ENCODE measurements at regions not wholly inside any gene's neighbourhood (a gene's known extent, or its start where the extent isn't known, plus 50 kb on each side); places are given as distances from the start of the nearest gene placed in this dataset.

DNA sequence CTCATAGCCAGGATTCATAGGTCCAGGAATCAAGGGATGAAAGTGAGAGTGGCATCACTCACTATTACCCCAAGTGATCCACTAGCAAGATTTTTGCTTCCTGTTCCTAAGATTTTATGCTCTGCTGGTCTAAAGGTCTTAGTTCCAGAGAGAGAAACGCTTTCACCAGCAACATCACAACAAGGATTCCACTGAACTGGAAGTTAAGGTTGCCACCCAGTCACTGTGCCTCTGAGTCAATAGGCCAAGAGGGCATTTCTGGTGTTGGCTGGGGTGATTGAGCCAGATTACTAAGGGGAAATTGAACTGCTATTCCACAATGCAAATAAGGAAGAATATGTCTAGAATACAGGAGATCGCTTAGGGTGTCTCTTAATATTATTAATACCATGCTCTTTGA is 142.5 kb upstream of the ARID2 start:
- intact Hi-C loops (cut with micrococcal nuclease) = no loop called here

- intact Hi-C loops (cut with micrococcal nuclease) = no loop called here
Measured at GRCh38 chr12:45587877-45588533, 141.5 kb upstream of the ARID2 start.

- intact Hi-C loops (cut with micrococcal nuclease) = no loop called here
Measured at GRCh38 chr12:45590646-45591045, 138.9 kb upstream of the ARID2 start.

DNA sequence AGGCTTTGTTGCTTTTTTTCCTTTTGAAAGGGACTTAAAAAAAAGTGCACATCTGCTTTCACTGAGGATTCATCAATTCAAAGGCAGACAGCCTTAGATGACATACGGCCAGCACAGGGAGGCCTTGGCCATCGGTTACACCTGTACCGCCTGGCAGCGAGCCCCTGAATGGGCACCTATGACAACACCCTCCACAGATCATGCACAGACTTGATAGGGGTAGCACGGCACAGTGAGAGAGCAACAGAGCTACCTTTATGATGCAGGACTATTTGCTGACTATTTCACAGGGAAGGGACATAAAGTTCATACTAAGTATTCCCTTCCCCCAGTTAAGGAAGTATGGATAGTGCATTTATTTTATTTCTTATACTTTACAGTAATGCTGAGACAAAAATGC is 137.9 kb upstream of the ARID2 start:
- intact Hi-C loops (cut with micrococcal nuclease) = no loop called here

DNA sequence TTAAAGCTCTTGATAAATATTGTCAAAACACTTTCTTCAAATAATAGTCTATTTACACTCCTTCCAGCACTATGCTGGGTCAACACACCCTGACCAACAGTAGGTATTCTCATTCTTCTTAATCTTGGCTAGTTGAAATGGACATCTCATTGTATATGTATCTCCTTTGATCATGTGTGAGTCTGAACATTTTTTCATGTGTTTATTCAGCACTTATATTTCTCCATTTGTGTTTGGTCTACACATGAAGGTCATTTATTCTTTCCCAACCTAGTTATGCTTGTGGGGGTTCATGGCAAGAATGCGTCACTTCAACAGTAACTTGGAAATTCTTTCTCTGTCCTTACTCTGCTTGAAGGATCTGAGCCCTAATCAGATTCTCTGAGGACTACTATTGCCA is 133.1 kb upstream of the ARID2 start:
- intact Hi-C loops (cut with micrococcal nuclease) = no loop called here

DNA sequence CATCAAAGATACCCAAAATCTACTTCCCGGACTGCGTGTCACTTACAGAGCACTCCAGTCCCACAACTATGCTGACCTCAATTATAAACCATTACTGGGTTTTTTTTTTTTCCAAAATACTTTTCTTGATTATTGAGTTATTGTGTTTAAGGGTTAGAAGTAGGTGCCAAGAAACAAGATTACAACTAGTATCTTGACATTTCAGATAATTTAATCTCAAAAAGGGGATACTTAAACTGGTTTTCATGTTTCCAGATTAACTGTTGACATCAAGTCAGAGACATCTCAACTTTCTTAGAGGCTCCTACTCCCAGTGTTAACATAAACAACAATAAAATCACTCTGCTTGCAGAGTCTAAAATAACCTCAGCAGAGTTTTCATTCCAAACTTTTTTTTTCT is 131.2 kb upstream of the ARID2 start:
- intact Hi-C loops (cut with micrococcal nuclease) = no loop called here

DNA sequence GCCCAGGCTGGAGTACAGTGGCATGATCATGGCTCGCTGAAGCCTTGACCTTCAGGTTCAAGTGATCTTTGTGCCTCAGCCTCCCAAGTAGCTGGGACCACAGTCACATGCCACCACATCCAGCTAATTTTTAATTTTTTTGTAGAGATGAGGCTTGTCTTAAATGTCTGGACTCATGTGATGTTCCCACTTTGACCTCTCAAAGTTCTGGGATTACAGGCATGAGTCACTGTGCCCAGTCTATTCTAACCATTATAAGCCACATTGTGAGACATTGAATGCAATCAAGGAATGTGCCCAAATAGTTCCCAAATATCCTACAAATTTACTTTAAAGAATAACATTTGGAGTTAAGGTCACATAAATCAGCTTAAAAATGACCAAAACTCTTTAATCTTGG is 130.7 kb upstream of the ARID2 start:
- intact Hi-C loops (cut with micrococcal nuclease) = no loop called here

DNA sequence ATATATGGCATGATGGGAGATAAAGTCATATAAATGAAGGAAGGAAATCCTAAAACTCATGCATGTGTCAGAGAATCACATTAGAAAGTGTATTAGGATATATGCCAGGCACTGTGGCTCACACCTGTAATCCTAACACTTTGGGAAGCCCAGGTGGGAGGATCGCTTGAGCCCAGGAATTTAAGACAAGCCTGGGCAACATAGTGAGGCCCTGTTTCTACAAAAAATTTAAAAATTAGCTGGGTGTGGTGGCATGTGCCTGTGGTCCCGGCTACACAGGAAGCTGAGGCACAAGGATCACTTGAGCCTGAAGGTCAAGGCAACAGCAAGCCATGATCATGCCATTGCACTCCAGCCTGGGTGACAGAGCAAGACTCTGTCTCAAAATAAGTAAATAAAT is 130.3 kb upstream of the ARID2 start:
- intact Hi-C loops (cut with micrococcal nuclease) = no loop called here

- intact Hi-C loops (cut with micrococcal nuclease) = no loop called here
Measured at GRCh38 chr12:45601390-45601789, 128.1 kb upstream of the ARID2 start.

DNA sequence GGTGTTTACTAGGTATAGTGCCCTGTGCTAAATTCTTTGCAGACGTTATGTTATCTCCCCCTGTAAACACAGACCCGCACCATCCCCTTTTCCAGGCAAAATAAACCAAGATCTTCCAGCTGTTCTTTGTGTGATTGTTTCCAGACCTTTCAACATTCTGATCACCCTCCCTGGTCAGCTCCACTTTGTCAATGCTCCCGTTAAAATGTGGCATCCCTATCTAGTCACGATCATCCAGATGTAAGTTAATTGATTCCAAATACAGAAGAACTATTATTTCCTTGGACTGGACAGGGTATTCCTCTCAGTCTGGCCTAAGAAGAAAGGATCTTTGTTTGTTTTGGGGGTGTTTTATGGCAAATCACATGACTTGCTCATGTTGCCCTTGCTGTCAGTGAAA is 127.6 kb upstream of the ARID2 start:
- intact Hi-C loops (cut with micrococcal nuclease) = no loop called here

- intact Hi-C loops (cut with micrococcal nuclease) = no loop called here
Measured at GRCh38 chr12:45605624-45606023, 123.9 kb upstream of the ARID2 start.

GRCh38 chr12:45611061-45611460 is 118.4 kb upstream of the ARID2 start:
- intact Hi-C loops (cut with micrococcal nuclease) = no loop called here

DNA sequence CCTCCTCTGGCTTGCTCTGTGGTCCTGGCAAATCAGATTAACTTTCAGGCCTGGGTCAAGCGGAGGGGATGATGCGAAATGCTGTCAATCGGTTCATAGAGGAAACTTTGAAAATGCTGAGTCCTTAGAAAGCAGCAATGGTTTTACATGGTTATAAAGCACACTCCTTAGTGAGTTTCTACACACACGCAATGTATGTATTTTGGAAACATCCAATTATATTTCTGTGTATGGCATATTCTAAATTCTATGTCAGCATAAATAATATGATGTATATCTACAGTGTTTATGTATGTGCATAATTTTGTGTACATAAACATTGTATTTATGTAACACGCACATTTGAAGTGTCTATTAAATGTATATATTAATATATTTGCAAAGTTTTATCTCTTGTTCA is 118.0 kb upstream of the ARID2 start:
- intact Hi-C loops (cut with micrococcal nuclease) = no loop called here

DNA sequence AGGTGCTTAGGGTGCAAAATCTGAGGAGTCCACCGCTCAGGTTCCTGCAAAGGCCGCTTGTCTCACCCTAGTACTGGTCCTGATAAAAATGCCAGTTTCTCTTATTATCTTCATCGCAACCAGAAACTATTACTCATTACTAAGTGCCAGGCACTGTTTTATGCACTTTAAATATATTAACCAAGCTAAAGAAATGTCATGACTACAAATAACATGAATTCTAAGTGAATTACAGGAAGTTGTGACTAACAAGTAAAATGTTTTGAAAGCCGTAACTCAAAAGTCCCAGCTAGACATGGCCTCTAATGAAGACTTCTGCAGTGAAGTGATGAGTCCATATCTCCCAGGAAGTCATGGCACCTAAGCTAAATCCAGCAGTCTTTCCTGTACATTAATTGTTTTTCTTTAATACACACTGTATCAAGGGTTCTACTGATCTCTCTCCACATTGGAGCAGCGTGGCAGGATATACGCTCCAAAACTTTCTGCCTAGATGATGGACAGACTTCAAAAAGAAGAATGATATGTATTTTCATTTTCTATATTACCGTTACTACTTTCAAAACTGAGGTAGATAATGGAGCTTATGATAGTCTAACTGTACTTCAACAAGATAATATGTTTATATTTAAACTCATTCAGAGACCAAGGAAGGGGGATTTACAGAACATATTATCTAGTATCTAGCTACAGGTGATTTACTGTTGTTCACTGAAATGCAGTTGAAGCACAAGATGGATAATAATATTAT is 117.3 kb upstream of the ARID2 start:
- intact Hi-C loops (cut with micrococcal nuclease) = no loop called here

DNA sequence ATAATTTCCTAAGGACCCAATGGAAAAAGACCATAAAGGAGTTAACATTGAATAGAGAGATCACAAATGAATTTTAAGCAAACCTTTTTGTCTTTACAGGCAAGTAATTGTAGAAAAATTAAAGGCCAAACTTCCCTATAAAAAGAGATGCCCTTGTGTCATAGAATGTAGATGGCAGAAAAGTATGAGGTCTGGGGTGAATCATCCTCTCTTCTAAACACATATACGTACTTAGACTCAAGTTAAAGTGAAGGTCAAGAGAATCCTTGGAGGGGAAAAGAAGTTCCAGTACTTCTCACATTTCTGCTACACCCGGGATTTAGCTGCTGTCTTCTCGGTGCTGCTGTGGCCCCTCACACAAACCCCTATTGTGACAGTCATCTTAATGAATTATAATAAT is 116.2 kb upstream of the ARID2 start:
- intact Hi-C loops (cut with micrococcal nuclease) = no loop called here

DNA sequence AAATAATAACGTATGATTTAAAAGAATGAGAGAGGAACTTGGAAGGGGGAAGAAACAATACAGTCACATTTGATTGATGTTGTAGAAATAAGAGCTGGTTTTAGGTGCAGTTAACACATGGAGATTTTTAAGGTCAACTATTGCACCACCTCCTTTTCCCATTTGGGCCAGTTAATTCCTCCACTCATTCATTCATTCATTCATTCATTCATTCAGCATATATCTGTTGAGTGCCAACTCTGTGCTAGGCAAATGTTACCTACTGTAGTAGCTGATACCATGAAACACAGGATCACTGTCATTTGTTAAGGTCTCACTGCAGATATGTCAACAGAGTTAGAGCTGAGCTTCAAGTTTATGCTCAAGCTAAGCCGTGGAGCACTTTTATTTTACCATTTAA is 115.7 kb upstream of the ARID2 start:
- intact Hi-C loops (cut with micrococcal nuclease) = no loop called here

GRCh38 chr12:45615268-45615667 is 114.2 kb upstream of the ARID2 start:
- intact Hi-C loops (cut with micrococcal nuclease) = no loop called here

- intact Hi-C loops (cut with micrococcal nuclease) = no loop called here
Measured at GRCh38 chr12:45619736-45620135, 109.8 kb upstream of the ARID2 start.

DNA sequence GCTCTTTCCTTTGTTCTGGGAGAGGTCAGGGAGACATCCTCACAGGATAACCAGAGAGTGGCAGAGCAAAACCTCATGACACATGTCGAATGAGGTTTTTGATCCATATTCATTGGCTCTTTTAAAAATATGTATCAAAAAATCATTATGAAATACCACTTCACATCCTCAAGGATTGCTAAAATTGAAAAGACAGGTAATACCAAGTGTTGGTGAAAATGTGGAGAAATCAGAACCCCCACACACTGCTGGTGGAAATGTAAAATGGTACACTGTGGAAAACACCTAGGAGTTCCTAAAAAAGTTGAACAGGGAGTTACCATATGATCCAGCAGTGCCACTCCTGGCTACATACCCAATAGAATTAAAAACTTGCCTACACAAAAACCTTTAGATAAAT is 107.8 kb upstream of the ARID2 start:
- intact Hi-C loops (cut with micrococcal nuclease) = no loop called here

DNA sequence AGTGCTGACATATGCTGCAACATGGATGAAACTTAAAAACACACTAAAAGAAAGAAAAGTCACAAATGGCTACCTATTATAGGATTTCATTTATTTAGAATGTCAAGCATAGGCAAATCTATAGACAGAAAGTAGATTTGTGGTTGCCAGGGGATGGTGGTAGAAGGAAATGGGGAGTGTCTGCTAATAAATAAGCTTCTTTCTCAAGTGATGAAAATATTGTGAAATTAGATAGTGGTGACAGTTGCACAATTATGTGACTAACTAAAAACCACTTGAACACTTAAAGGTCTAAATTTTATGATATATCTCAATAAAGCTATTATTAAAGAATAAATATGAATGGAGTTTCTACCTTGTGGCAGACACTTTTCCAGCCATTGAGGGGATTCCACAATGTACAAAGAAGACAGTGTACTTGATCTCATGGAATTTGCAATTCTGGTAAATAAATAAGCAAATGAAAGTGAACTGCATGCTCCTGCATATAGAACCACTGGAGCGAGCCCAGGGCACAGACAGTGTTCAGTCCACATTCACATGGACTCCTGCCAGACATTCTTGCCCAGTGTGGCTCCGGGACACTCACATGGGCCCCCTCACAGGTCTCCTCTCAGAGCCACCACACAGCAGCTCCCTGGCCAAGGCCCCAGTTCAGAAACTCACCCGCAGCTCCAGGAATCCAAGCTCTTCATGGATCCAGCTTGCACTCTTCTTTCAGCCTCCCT is 107.1 kb upstream of the ARID2 start:
- intact Hi-C loops (cut with micrococcal nuclease) = no loop called here

DNA sequence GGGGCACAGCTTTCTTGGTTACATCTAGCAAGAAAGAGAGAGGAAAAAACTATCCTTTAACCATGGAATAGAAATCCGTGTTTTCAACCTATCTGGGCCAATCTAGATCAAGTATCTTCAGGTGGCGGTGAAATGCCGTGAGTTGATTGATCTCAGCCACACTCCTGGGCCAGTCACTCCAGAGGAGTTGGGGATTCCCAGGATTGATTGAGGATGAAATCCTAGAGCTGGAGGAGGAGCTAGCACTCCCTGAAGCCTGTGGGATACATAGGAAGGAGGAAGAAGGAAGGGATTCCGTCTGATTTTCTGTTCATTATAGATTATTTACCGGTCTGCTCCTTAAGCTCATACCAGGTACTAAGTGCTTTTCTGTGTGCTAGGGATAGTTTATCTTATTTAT is 106.3 kb upstream of the ARID2 start:
- intact Hi-C loops (cut with micrococcal nuclease) = no loop called here

DNA sequence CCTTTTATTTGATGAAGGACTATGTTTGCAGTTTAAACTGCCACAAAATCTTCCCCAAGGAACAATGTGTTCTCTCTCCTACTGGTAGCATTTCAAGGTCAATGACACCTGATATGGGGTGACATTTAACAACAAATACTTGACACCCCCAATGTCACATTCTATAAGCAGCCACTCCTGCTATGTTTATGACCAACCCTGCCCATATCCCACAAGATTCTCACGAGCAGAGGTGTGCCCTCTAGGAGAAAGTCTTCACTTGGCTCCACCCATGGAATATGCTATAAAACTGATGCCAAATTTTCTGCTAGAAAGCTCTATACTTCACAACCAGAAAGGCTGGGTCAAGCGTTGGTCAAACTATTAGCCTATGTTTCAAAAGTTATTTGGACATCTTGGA is 105.6 kb upstream of the ARID2 start:
- intact Hi-C loops (cut with micrococcal nuclease) = no loop called here

DNA sequence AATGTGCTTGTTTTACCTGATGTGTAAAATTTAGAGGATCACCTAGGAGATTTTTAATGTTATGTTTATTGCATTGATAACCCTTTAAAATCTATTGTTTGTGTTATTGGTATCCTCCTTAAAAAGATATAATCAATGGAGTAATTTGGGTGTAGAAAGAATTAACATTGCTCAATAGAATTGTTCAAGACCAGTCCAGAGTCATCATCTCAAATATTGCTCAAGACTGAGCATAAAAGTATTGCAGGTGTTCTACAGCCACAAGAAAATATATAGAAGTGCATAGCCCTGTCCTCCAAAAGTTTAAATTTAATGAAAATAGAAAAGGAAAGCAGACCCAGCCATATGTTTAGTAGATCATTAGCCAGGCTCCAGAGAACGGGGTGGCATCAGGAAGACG is 102.5 kb upstream of the ARID2 start:
- intact Hi-C loops (cut with micrococcal nuclease) = no loop called here

Measured in T-helper 2 cell treated with Interferon-gamma antibody and Interleukin-4, amounts not matched to agents 100 ng/mL and 5 ng/mL, for 36 hours (primary cell).